SH-SY5Y (cell line): ENCODE measurements at regions not wholly inside any gene's neighbourhood (a gene's known extent, or its start where the extent isn't known, plus 50 kb on each side); places are given as distances from the start of the nearest gene placed in this dataset.

Experiments
- GATA2 ChIP-seq: IDR thresholded peaks from 2 replicates; pipeline ENCODE4 v1.6.1; 2011; ENCODE audit warnings: mild to moderate bottlenecking, low read depth, low read length
- GATA3 ChIP-seq: IDR thresholded peaks from 2 replicates; pipeline ENCODE4 v1.6.1; 2011; ENCODE audit warnings: low read depth, mild to moderate bottlenecking, low read length, moderate library complexity

GRCh38 chr10:56212951-56213350 is 148.1 kb downstream of the ZWINT start:
- TF ChIP-seq GATA2 (no peak), GATA3 (no peak)
